ENCODE measurements at regions not wholly inside any gene's neighbourhood (a gene's known extent, or its start where the extent isn't known, plus 50 kb on each side); places are given as distances from the start of the nearest gene placed in this dataset.

- POLR2A ChIA-PET, result no interaction called here
- Mint-ChIP-seq H3K9me3 (peaks cover 0 to 3% (median 0%) of the 10 kb centered on the region in 9 donors), H3K27ac (no peak overlapping the region), H3K36me3 (no peaks in the 10 kb centered on the region), H3K27me3 (peaks cover 0 to 7% (median 0%) of the 10 kb centered on the region in 5 donors), H3K4me3 (no peak overlapping the region), H3K4me1 (peaks cover 0 to 30% (median 1%) of the 10 kb centered on the region in 4 donors)
- no peak for ATAC-seq
- no peak for DNase-seq
Measured at GRCh38 chr10:113320987-113321386, 231.9 kb upstream of the HABP2 start.

GRCh38 chr10:113322843-113323242, 230.0 kb upstream of the HABP2 start:
- Mint-ChIP-seq H3K4me3 (no peak overlapping the region), H3K36me3 (no peaks in the 10 kb centered on the region), H3K27me3 (peaks cover 0 to 7% (median 0%) of the 10 kb centered on the region in 5 donors), H3K9me3 (peaks cover 0 to 3% (median 0%) of the 10 kb centered on the region in 9 donors), H3K4me1 (peaks cover 0 to 33% (median 1%) of the 10 kb centered on the region in 4 donors), H3K27ac (no peak overlapping the region)
- DNase-seq, result no peak
- ATAC-seq, result no peak
- POLR2A ChIA-PET, result no interaction called here

GRCh38 chr10:113323985-113324384, 228.9 kb upstream of the HABP2 start:
- POLR2A ChIA-PET, result no interaction called here
- DNase-seq (no peak), ATAC-seq (no peak)
- H3K9me3 Mint-ChIP-seq, result no peaks in the 10 kb centered on the region
- H3K4me3 Mint-ChIP-seq, result no peak overlapping the region
- H3K27me3 Mint-ChIP-seq, result peaks cover 0 to 3% (median 0%) of the 10 kb centered on the region in 5 donors
- no peak overlapping the region for H3K27ac Mint-ChIP-seq
- peaks cover 0 to 35% (median under 1%) of the 10 kb centered on the region in 4 donors for H3K4me1 Mint-ChIP-seq
- no peaks in the 10 kb centered on the region for H3K36me3 Mint-ChIP-seq

GRCh38 chr10:113326160-113327111, 226.4 kb upstream of the HABP2 start:
- H3K27me3 Mint-ChIP-seq, result peaks cover 0 to 7% (median 0%) of the 10 kb centered on the region in 5 donors
- peaks cover 0 to 7% (median 0%) of the 10 kb centered on the region in 9 donors for H3K9me3 Mint-ChIP-seq
- peaks cover 0 to 20% (median under 1%) of the 10 kb centered on the region in 4 donors for H3K4me1 Mint-ChIP-seq
- POLR2A ChIA-PET, result no interaction called here
- no peaks in the 10 kb centered on the region for H3K36me3 Mint-ChIP-seq
- ATAC-seq (no peak), DNase-seq (no peak)
- no peak overlapping the region for H3K27ac Mint-ChIP-seq
- H3K4me3 Mint-ChIP-seq, result no peak overlapping the region

GRCh38 chr10:113329121-113329596, 223.7 kb upstream of the HABP2 start:
- Mint-ChIP-seq H3K27ac (no peak overlapping the region), H3K36me3 (no peaks in the 10 kb centered on the region), H3K27me3 (peaks cover 0 to 7% (median 0%) of the 10 kb centered on the region in 5 donors), H3K9me3 (peaks cover 0 to 19% (median 0%) of the 10 kb centered on the region in 9 donors), H3K4me1 (peaks cover 0 to 5% (median under 1%) of the 10 kb centered on the region in 4 donors), H3K4me3 (no peak overlapping the region)
- POLR2A ChIA-PET, result no interaction called here
- ATAC-seq, result no peak
- DNase-seq, result no peak

- peaks cover 0 to 24% (median 0%) of the 10 kb centered on the region in 9 donors for H3K9me3 Mint-ChIP-seq
- H3K27me3 Mint-ChIP-seq, result peaks cover 0 to 4% (median 0%) of the 10 kb centered on the region in 5 donors
- no peaks in the 10 kb centered on the region for H3K36me3 Mint-ChIP-seq
- H3K4me1 Mint-ChIP-seq, result peaks cover 0 to 2% (median 0%) of the 10 kb centered on the region in 4 donors
- DNase-seq, result no peak
- no peak for ATAC-seq
- POLR2A ChIA-PET, result no interaction called here
- no peak overlapping the region for H3K27ac Mint-ChIP-seq
- no peak overlapping the region for H3K4me3 Mint-ChIP-seq
Measured at GRCh38 chr10:113331961-113332360, 220.9 kb upstream of the HABP2 start.

GRCh38 chr10:113333313-113333712, 219.5 kb upstream of the HABP2 start:
- Mint-ChIP-seq H3K27ac (no peak overlapping the region), H3K4me1 (peaks cover 0 to 2% (median 0%) of the 10 kb centered on the region in 4 donors), H3K36me3 (no peaks in the 10 kb centered on the region), H3K9me3 (peaks cover 0 to 24% (median 0%) of the 10 kb centered on the region in 9 donors), H3K4me3 (no peak overlapping the region), H3K27me3 (peaks cover 0 to 4% (median 0%) of the 10 kb centered on the region in 5 donors)
- POLR2A ChIA-PET, result no interaction called here
- ATAC-seq (no peak), DNase-seq (no peak)

GRCh38 chr10:113335592-113335991, 217.3 kb upstream of the HABP2 start:
- no peaks in the 10 kb centered on the region for H3K4me1 Mint-ChIP-seq
- H3K36me3 Mint-ChIP-seq, result no peaks in the 10 kb centered on the region
- DNase-seq (no peak), ATAC-seq (no peak)
- H3K4me3 Mint-ChIP-seq, result no peak overlapping the region
- H3K9me3 Mint-ChIP-seq, result peaks cover 0 to 22% (median 0%) of the 10 kb centered on the region in 9 donors
- POLR2A ChIA-PET, result no interaction called here
- H3K27me3 Mint-ChIP-seq, result no peaks in the 10 kb centered on the region
- no peak overlapping the region for H3K27ac Mint-ChIP-seq

- POLR2A ChIA-PET, result no interaction called here
- no peak for ATAC-seq
- H3K27ac Mint-ChIP-seq, result no peak overlapping the region
Measured at GRCh38 chr10:113336549-113337130, 216.2 kb upstream of the HABP2 start.

GRCh38 chr10:113337142-113337541, 215.7 kb upstream of the HABP2 start:
- ATAC-seq (no peak), DNase-seq (no peak)
- Mint-ChIP-seq H3K9me3 (peaks cover 0 to 13% (median 0%) of the 10 kb centered on the region in 9 donors), H3K4me1 (no peaks in the 10 kb centered on the region), H3K27me3 (no peaks in the 10 kb centered on the region), H3K4me3 (no peak overlapping the region), H3K36me3 (no peaks in the 10 kb centered on the region), H3K27ac (no peak overlapping the region)
- POLR2A ChIA-PET, result no interaction called here

More at GRCh38 chr10:113336549-113337130, 216.2 kb upstream of the HABP2 start:
- DNase-seq, result no peak
- Mint-ChIP-seq H3K9me3 (peaks cover 0 to 18% (median 0%) of the 10 kb centered on the region in 9 donors), H3K4me1 (no peaks in the 10 kb centered on the region), H3K4me3 (no peak overlapping the region), H3K27me3 (no peaks in the 10 kb centered on the region), H3K36me3 (no peaks in the 10 kb centered on the region)

GRCh38 chr10:113339121-113339520, 213.7 kb upstream of the HABP2 start:
- no peak for ATAC-seq
- no peak overlapping the region for H3K4me3 Mint-ChIP-seq
- peaks cover 0 to 3% (median 0%) of the 10 kb centered on the region in 5 donors for H3K27me3 Mint-ChIP-seq
- peaks cover 0 to 9% (median 0%) of the 10 kb centered on the region in 9 donors for H3K9me3 Mint-ChIP-seq
- no peak for DNase-seq
- H3K36me3 Mint-ChIP-seq, result no peaks in the 10 kb centered on the region
- H3K4me1 Mint-ChIP-seq, result no peaks in the 10 kb centered on the region
- POLR2A ChIA-PET, result no interaction called here
- no peak overlapping the region for H3K27ac Mint-ChIP-seq

- Mint-ChIP-seq H3K4me3 (no peak overlapping the region), H3K4me1 (no peaks in the 10 kb centered on the region), H3K27ac (no peak overlapping the region), H3K36me3 (no peaks in the 10 kb centered on the region), H3K9me3 (no peaks in the 10 kb centered on the region), H3K27me3 (peaks cover 0 to 3% (median 0%) of the 10 kb centered on the region in 5 donors)
- no peak for DNase-seq
- no peak for ATAC-seq
- POLR2A ChIA-PET, result no interaction called here
Measured at GRCh38 chr10:113340282-113340681, 212.6 kb upstream of the HABP2 start.

- no peak for ATAC-seq
- Mint-ChIP-seq H3K27me3 (peaks cover 0 to 3% (median 0%) of the 10 kb centered on the region in 5 donors), H3K4me3 (no peak overlapping the region), H3K9me3 (no peaks in the 10 kb centered on the region), H3K4me1 (no peaks in the 10 kb centered on the region), H3K36me3 (no peaks in the 10 kb centered on the region), H3K27ac (no peak overlapping the region)
- POLR2A ChIA-PET, result no interaction called here
- DNase-seq, result no peak
Measured at GRCh38 chr10:113341138-113341537, 211.7 kb upstream of the HABP2 start.

Measured in naive thymus-derived CD8-positive, alpha-beta T cell (primary cell).